ENCODE measurements at regions not wholly inside any gene's neighbourhood (a gene's known extent, or its start where the extent isn't known, plus 50 kb on each side); places are given as distances from the start of the nearest gene placed in this dataset.

DNA sequence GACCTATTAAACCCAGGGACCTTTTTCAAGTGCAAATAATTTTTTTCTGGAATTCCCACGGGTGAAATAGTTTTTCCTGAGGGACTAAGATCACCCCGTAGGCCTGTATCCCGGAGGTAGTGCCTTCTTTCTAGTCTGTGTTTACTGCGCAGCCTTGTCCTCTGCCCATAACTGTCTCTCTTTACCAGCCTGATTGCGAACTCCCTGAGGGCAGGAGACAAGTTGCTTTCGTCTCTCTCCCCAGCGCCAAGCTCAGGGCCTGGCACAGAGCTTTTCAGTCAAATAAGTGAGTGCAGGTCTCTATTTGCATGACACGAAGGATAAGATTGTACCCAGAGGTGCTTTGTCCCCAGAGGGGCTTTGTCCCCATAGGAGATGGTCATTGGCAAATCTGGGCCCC lies 123.9 kb downstream of the DDX1 start:
- no peak for DNase-seq (ENCODE audit: low read depth)
- no peak overlapping the region for H3K4me3 ChIP-seq (ENCODE audit: low read depth, low read length)

DNA sequence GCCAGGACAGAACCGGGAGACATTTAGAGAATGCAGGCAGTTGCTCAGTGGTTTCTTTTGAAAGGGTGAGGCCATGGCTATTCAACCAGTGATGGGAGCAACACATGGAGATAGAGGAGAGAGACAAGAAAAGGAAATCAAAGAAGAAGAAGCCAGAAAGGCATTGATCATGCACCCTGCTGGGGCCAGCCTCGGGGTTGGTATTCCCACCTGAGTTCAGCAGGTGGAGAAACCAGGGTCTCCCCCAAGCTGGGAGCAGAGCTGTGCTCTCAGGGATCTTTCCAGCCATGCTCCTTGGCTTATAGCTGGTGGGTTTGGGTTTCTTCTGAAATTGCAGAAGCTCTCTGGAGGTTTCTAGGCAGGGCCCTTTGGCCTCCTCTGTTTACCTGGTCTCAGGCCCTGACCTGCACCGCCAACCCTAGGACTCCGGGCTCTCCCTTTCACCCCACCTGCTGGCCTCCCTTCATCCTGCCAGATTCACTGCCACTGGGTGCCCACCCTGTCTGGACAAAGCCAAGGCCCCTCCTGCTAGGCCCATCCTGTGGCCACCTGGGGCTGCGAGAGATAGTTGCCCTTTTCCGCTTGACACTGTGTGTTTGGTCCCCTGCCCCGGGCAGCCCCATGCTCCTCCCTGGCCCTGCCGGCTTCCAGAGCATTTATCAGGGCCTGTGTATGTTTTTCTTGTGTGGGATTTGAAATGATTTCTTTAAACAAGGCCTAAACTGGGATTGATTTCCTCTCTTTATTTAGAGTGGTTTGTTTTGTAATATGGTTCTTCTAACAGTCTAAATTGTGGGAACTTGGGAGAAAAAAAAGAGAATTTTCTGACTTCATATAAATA lies 126.7 kb downstream of the DDX1 start:
- DNase-seq (ENCODE audit: low read depth): no peak
- no peak overlapping the region for H3K4me3 ChIP-seq (ENCODE audit: low read depth, low read length)

- DNase-seq (ENCODE audit: low read depth): no peak
- H3K4me3 ChIP-seq (ENCODE audit: low read depth, low read length): no peak overlapping the region
Measured at GRCh38 chr2:15718944-15719323, 127.3 kb downstream of the DDX1 start.

DNA sequence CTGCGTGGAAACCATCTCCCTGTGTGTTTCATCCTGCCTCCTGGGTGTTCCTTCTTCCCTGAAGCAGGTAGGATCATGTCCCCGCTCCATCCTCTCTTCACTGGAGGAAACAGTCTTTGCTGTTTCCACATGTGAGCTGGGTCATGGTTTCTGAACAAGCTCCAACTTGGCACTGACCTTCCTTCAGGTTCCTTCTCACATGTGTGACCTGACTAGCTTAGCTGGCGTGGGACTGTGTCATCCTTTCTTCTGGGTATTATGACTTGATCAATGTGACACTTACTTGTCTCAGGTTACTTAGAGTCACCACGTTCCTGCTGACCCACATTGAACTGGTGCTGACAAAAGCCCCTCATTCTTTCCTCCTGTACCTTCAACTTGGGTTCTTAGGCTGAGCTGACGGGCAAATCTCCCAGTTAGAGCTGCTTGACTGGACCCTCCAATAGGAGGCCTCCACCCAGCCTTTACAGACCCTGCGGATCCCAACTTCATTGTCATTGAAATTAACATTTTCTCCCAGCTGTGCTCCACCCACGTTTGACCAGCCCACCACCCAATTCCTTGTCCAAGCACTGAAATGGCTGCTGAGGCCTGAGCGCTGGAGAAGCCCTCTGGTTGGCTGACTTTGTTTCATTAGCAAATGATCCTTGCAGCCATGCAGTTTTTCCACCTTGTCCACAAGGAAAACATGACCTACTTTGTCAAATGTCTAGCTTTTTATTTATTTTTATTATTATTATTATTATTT lies 128.1 kb downstream of the DDX1 start:
- no peak overlapping the region for H3K4me3 ChIP-seq (ENCODE audit: low read depth, low read length)
- no peak for DNase-seq (ENCODE audit: low read depth)

- no peak overlapping the region for H3K4me3 ChIP-seq (ENCODE audit: low read depth, low read length)
- no peak for DNase-seq (ENCODE audit: low read depth)
Measured at GRCh38 chr2:15720561-15721307, 129.1 kb downstream of the DDX1 start.

DNA sequence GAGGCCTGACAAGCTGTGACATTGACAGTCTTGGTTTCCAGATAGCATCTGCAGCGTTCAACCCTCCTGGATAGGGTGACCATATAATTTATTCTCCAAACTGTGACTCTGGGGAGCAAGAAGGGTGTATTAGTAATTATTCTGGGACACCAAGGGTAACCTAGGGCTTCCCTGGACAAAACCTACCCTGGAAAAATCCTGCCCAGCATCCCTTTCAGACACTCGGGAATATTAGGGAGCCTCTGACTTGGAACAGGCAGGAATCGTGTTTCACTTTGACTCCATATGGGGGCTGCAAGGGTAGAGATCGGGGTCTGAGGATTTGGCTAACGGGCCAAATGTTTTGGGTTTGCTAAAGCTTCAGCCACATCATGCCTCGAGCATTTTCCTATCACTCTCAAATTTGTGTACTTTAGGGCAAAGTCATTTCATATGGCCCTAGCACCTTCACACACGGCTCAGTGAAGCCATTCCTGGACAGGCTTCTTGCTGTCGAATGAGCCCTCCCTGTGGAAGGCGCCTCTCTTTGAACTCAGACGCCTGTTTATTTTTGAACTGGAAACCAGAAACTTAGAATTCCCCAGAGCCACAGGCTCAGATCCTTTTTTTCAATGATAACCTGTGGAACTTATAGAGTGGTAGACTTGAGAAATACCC lies 129.9 kb downstream of the DDX1 start:
- no peak overlapping the region for H3K4me3 ChIP-seq (ENCODE audit: low read depth, low read length)
- DNase-seq (ENCODE audit: low read depth): no peak

DNA sequence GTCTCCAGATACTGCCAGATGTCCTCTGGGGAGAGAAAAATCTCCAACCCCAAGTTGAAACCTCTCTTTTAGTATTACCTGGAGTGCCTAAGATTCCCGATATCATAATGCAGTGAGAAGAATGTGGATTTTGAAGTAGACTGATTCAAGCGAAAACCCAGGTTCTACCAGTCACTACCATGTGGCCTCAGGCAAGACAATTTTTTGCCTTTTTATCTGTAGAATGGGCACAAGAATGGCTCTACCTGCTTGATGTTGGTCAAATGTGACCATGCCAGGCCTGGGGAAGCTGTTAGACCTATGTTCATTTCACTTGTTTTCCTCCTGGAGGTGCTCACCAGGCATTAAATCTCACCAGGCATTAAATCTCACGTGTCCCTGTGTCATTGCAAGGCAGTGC lies 131.3 kb downstream of the DDX1 start:
- no peak overlapping the region for H3K4me3 ChIP-seq (ENCODE audit: low read depth, low read length)
- DNase-seq (ENCODE audit: low read depth): no peak

- no peak for DNase-seq (ENCODE audit: low read depth)
- H3K4me3 ChIP-seq (ENCODE audit: low read depth, low read length): no peak overlapping the region
Measured at GRCh38 chr2:15724235-15724634, 132.6 kb downstream of the DDX1 start.

DNA sequence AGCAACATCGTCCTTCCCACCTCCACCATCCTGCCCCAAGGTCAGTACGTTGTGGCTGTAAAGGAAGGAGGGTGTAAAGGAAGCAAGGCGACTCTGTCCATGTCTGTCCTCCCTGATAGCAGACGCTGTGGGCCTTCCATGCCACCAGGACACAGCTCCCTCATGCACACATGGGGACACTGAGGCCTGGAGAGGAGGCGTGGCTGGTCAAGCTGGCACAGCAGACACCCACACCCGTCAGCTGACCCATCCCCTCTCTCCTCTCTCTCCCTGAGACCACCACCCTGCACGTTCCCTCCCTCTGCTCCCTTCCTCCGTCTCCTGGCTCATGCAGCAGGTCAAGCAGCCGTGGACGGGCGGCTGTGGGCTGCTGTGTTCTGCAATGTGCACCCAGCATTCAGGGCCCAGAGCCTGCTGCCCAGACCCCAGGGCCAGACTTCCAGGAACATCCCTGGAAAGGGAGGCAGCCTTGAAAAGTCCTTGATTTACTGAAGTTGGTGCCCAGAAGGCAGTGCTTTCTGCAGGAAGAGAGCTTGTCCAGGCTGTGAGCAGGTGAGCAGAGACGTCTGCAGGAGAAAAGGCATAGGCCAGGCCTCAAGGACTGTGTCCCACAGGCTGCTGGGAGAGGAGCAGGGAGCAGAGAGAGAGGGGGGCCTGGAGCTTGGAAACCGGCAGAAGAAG lies 133.6 kb downstream of the DDX1 start:
- no peak overlapping the region for H3K4me3 ChIP-seq (ENCODE audit: low read depth, low read length)
- no peak for DNase-seq (ENCODE audit: low read depth)

DNA sequence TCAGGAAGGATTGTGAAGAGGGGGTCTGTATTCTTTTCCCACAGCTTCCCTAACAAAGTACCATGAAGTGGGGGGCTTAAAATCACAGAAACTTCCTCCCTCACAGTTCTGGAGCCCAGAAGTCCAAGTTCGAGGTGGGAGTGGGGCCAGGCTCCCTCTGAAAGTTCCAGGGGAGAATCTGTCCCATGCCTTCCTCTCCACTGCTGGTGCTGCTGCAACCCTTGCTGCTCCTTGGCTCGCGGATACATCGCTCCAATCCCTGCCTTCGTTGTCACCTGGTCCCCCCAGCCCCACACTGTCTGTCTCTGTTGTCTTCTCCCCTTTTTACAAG lies 134.1 kb downstream of the DDX1 start:
- no peak for DNase-seq (ENCODE audit: low read depth)
- no peak overlapping the region for H3K4me3 ChIP-seq (ENCODE audit: low read depth, low read length)

DNA sequence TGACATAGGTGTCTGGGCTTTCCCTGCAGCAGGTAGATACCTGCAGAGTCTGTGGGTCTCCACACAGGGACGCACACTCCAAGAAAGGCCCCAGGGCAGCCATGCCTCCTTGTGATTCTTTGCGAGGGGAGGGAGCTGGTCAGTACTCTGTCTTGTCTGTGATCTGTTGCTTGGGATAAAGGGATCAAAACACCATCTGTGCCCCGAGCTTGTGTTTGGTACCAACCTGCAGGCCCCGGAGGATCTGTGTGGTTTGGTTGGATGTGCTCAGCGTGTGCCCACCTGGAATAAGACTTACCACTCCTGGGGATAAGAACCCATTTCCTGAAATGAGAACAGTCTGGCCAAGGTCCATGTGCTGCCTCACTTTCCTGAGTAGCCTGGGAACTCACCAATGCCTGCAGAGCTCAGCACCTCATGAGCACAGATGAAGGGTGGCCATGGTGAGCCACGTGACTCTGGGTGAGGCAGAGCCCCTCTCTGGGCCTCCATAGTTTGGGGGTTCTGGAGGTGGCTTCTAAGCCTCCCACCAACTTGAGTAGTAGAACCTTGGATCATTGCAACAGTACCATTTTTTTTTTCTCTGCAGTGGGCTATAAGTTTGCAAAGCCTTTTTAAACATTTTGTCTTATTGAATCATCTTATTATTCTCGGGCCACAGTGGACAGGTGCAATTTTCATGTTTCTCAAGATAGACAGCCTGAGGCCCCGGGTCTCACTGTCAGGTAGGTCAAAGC lies 134.8 kb downstream of the DDX1 start:
- DNase-seq (ENCODE audit: low read depth): no peak
- no peak overlapping the region for H3K4me3 ChIP-seq (ENCODE audit: low read depth, low read length)

- H3K4me3 ChIP-seq (ENCODE audit: low read depth, low read length): no peak overlapping the region
- no peak for DNase-seq (ENCODE audit: low read depth)
Measured at GRCh38 chr2:15727396-15728244, 136.0 kb downstream of the DDX1 start.

- no peak for DNase-seq (ENCODE audit: low read depth)
- H3K4me3 ChIP-seq (ENCODE audit: low read depth, low read length): no peak overlapping the region
Measured at GRCh38 chr2:15728245-15728938, 136.7 kb downstream of the DDX1 start.

DNA sequence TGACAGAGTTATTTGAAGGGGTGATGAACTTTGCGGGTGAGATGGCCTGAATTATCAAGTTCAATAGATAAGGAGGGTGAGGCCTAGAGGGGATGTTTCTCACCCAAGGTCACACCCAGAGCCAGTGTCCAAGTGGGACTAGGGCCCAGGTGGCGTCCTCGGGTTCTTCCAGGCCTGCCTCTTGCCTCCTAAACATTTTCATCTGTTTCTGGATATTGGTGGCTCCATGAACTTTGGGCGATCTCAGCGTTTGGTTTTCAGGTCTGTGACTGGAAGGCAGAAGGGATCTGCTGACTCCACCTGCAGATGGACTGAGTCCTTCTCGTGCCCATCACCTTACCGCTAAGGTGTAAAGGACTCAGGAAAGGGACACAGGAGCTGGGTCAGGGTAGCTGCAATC lies 137.3 kb downstream of the DDX1 start:
- no peak for DNase-seq (ENCODE audit: low read depth)
- no peak overlapping the region for H3K4me3 ChIP-seq (ENCODE audit: low read depth, low read length)

GRCh38 chr2:15729709-15730544 lies 138.3 kb downstream of the DDX1 start:
- no peak for DNase-seq (ENCODE audit: low read depth)
- no peak overlapping the region for H3K4me3 ChIP-seq (ENCODE audit: low read depth, low read length)

GRCh38 chr2:15730545-15731212 lies 139.0 kb downstream of the DDX1 start:
- no peak overlapping the region for H3K4me3 ChIP-seq (ENCODE audit: low read depth, low read length)
- peak; percentile 93 for DNase-seq (ENCODE audit: low read depth)

Measured in skeletal muscle cell (primary cell).